Smooth muscle cell (in vitro differentiated cells): ENCODE measurements at regions not wholly inside any gene's neighbourhood (a gene's known extent, or its start where the extent isn't known, plus 50 kb on each side); places are given as distances from the start of the nearest gene placed in this dataset.
A peak's percentile ranks its signal among the peaks of the same experiment; 100 is the strongest.

Experiments
- DNase-seq: peaks from one replicate; lab custom pipeline; 2025; ENCODE audit not compliant: unreplicated experiment; lab: John Stamatoyannopoulos, UW
- H2AFZ ChIP-seq: fragments of 200-600 bp; sonication (generic); 2 replicates; pipeline ENCODE4 v1.6.0; 2016; ENCODE audit warnings: antibody characterized with exemption, low read depth, mild to moderate bottlenecking
- H3F3A ChIP-seq: fragments of 200-600 bp; sonication (generic); 2 replicates; pipeline ENCODE4 v1.6.0; 2017; ENCODE audit warnings: antibody characterized with exemption, low read depth
- H3K27ac ChIP-seq: fragments of 200-600 bp; sonication (generic); 2 replicates; pipeline ENCODE4 v1.5.1; 2016; ENCODE audit warnings: low read depth, mild to moderate bottlenecking
- H3K27me3 ChIP-seq: fragments of 200-600 bp; sonication (generic); 2 replicates; pipeline ENCODE4 v1.6.1; 2016; ENCODE audit warnings: low read depth, mild to moderate bottlenecking
- H3K36me3 ChIP-seq: fragments of 200-600 bp; sonication (generic); 2 replicates; pipeline ENCODE4 v1.5.1; 2016; ENCODE audit warnings: low read depth
- H3K4me1 ChIP-seq: fragments of 200-600 bp; sonication (generic); 2 replicates; pipeline ENCODE4 v1.5.1; 2016; ENCODE audit warnings: low read depth
- H3K4me2 ChIP-seq: fragments of 200-600 bp; sonication (generic); 2 replicates; pipeline ENCODE4 v1.6.0; 2016; ENCODE audit warnings: mild to moderate bottlenecking
- H3K4me3 ChIP-seq: fragments of 200-600 bp; sonication (generic); 2 replicates; pipeline ENCODE4 v1.5.1; 2016; ENCODE audit warnings: mild to moderate bottlenecking
- H3K79me2 ChIP-seq: fragments of 200-600 bp; sonication (generic); 2 replicates; pipeline ENCODE4 v1.6.0; 2016; ENCODE audit warnings: low read depth, mild to moderate bottlenecking
- H3K9ac ChIP-seq: fragments of 200-600 bp; sonication (generic); 2 replicates; pipeline ENCODE4 v1.6.0; 2016; ENCODE audit warnings: low read depth
- H3K9me3 ChIP-seq: fragments of 200-600 bp; sonication (generic); replicated peaks from 2 replicates; pipeline ENCODE4 v1.5.1; 2016; ENCODE audit warnings: low read depth
- H4K20me1 ChIP-seq: fragments of 200-600 bp; sonication (generic); 2 replicates; pipeline ENCODE4 v1.6.0; 2016; ENCODE audit warnings: low read depth
- CTCF ChIP-seq: fragments of 200-600 bp; sonication (generic); IDR thresholded peaks from 2 replicates; pipeline ENCODE4 v1.5.1; 2017; ENCODE audit warnings: borderline replicate concordance, mild to moderate bottlenecking, antibody characterized with exemption; ENCODE audit not compliant: insufficient read depth, poor library complexity, severe bottlenecking
- WGBS: methylation state at CpG from one replicate; pipeline ENCODE4 v1.1.7; 2016; ENCODE audit warnings: low lambda C conversion rate; 5-methylcytosine and 5-hydroxymethylcytosine counted together

DNA sequence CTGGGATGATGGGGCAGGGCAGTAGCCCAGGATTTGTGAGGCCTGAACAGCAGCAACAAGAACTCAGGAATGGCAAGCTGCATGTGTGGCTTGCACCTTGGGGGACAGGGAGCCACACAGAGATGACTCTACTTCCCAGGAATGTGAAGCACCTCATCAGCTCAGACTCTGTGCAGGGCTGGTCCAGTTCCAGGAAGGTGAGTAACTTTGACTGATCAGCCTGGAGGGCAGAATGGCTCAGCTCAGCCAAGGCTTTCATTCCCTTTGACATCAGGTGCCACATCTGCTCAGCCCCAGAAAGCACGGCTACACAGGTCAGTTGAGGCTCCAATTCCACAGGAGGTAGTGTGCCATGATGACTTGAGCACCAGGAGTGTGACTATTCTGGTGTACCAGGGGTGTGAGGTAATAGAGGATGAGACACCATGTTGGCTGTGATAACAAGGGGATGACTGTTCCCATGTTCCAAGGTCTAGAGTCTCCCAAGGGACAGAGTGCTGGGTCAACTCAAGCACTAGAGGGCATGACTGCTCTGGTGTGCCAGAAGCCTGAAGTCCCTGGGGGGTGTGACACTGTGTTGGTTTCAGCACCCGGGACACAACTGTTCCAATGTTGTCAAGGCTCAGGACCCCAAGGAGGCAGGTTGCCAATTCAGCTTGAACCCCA, 625.8 kb upstream of the ADGRL2 start:
- 80% methylated on average over 2 of the region's 2 CpGs for WGBS

DNA sequence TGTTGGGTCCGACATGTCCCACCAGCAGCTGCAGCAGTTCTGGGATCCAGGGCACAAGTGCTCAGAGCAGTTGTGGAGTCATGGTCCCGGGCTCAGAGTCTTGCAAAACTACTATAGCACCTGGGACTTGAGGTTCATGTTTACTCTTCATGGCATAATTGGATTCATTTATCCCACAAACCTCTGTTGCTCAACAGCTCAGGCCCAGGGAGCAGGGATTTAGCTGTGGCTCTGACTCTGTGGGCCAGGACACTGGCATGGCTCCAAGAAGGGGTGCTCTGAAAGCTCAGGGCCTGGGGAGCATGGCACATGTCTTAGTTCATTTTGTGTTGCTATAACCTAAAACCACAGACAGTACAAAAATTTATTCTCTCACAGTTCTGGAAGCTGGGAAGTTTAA, 626.7 kb upstream of the ADGRL2 start:
- H3K27ac ChIP-seq, result no peak overlapping the region
- TF ChIP-seq CTCF, result no peak
- H3K9me3 ChIP-seq, result peaks cover 7% of the 10 kb centered on the region
- no peaks in the 10 kb centered on the region for H3F3A ChIP-seq
- no peaks in the 10 kb centered on the region for H3K27me3 ChIP-seq
- 92% methylated on average over 2 of the region's 2 CpGs for WGBS
- no peak overlapping the region for H3K9ac ChIP-seq
- no peaks in the 10 kb centered on the region for H3K36me3 ChIP-seq
- H3K4me2 ChIP-seq, result no peak overlapping the region
- no peaks in the 10 kb centered on the region for H3K4me1 ChIP-seq
- H2AFZ ChIP-seq, result no peak overlapping the region
- no peak for DNase-seq
- H3K4me3 ChIP-seq, result no peak overlapping the region
- H3K79me2 ChIP-seq, result no peaks in the 10 kb centered on the region
- no peaks in the 10 kb centered on the region for H4K20me1 ChIP-seq

More for the DNA sequence above, 625.8 kb upstream of the ADGRL2 start:
- Histone ChIP-seq H3K4me1 (no peaks in the 10 kb centered on the region), H3K9ac (no peak overlapping the region), H4K20me1 (no peaks in the 10 kb centered on the region), H3F3A (no peaks in the 10 kb centered on the region), H3K36me3 (no peaks in the 10 kb centered on the region), H3K9me3 (peaks cover 7% of the 10 kb centered on the region), H3K4me3 (no peak overlapping the region), H3K27ac (peak overlapping the region; percentile 37), H2AFZ (no peak overlapping the region), H3K4me2 (no peak overlapping the region), H3K27me3 (no peaks in the 10 kb centered on the region), H3K79me2 (no peaks in the 10 kb centered on the region)
- DNase-seq, result no peak
- no peak for TF ChIP-seq CTCF

DNA sequence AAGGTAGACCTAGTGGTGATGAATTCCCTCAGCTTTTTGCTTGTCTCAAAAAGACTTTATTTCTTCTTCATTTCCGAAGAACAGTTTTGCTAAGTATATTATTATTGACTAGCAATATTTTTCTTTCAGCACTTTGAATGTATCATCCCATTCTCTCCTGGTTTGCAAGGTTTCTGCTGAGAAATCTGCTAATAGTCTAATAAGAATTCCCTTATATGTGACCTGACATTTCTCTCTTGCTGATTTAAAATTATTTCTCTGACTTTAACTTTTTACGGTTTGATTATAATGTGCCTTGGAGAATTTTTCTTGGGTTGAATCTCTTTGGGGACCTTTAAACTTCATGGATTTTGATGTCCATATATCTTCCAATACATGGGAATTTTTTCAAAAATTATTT, 628.3 kb upstream of the ADGRL2 start:
- Histone ChIP-seq H3K27ac (no peak overlapping the region), H3K4me2 (no peak overlapping the region), H3F3A (no peaks in the 10 kb centered on the region), H3K27me3 (no peaks in the 10 kb centered on the region), H3K36me3 (no peaks in the 10 kb centered on the region), H3K4me1 (no peaks in the 10 kb centered on the region), H3K4me3 (no peak overlapping the region), H2AFZ (no peak overlapping the region), H3K9ac (no peak overlapping the region), H4K20me1 (no peaks in the 10 kb centered on the region), H3K9me3 (peaks cover 7% of the 10 kb centered on the region), H3K79me2 (no peaks in the 10 kb centered on the region)
- TF ChIP-seq CTCF, result no peak
- 87% methylated on average over 2 of the region's 2 CpGs for WGBS
- DNase-seq, result no peak

- 93% methylated on average over 2 of the region's 2 CpGs for WGBS
- no peaks in the 10 kb centered on the region for H3F3A ChIP-seq
- no peak overlapping the region for H3K9ac ChIP-seq
- H3K27ac ChIP-seq, result no peak overlapping the region
- H2AFZ ChIP-seq, result no peak overlapping the region
- no peaks in the 10 kb centered on the region for H3K36me3 ChIP-seq
- H4K20me1 ChIP-seq, result no peaks in the 10 kb centered on the region
- no peak for DNase-seq
- no peaks in the 10 kb centered on the region for H3K27me3 ChIP-seq
- no peaks in the 10 kb centered on the region for H3K79me2 ChIP-seq
- H3K4me1 ChIP-seq, result no peaks in the 10 kb centered on the region
- peaks cover 7% of the 10 kb centered on the region for H3K9me3 ChIP-seq
- no peak overlapping the region for H3K4me3 ChIP-seq
- TF ChIP-seq CTCF, result no peak
- H3K4me2 ChIP-seq, result no peak overlapping the region
Measured at GRCh38 chr1:81170721-81171120, 630.0 kb upstream of the ADGRL2 start.
